Mesodermal cell (in vitro differentiated cells): ENCODE measurements at regions not wholly inside any gene's neighbourhood (a gene's known extent, or its start where the extent isn't known, plus 50 kb on each side); places are given as distances from the start of the nearest gene placed in this dataset.

Experiments used
- H3K27ac ChIP-seq: 2 replicates; pipeline ENCODE4 v1.7.0; 2013; ENCODE audit warnings: mild to moderate bottlenecking, low read depth, low read length, moderate library complexity; ENCODE audit not compliant: severe bottlenecking
- H3K36me3 ChIP-seq: 2 replicates; pipeline ENCODE4 v1.7.1; 2013; ENCODE audit warnings: mild to moderate bottlenecking, low read length, moderate library complexity; ENCODE audit not compliant: control insufficient read depth, insufficient read depth
- H3K4me1 ChIP-seq: one replicate; pipeline ENCODE4 v1.7.1; 2013; ENCODE audit warnings: mild to moderate bottlenecking, low read length; ENCODE audit not compliant: insufficient read depth, control insufficient read depth, poor library complexity, severe bottlenecking
- H3K4me3 ChIP-seq: 2 replicates; pipeline ENCODE4 v1.7.0; 2013; ENCODE audit warnings: low read length, control low read depth, mild to moderate bottlenecking; ENCODE audit not compliant: insufficient read depth, poor library complexity, severe bottlenecking; ENCODE audit errors: extremely low read depth
- H3K9me3 ChIP-seq: 2 replicates; pipeline ENCODE4 v1.7.1; 2013; ENCODE audit warnings: mild to moderate bottlenecking, low read length, moderate library complexity; ENCODE audit not compliant: control insufficient read depth
- WGBS, 2 experiments: methylation state at CpG; one replicate each; pipeline ENCODE4 v1.1.5; 2013; ENCODE audit warnings: missing lambda C conversion rate in 2 of 2; ENCODE audit not compliant: insufficient coverage in 2 of 2; 5-methylcytosine and 5-hydroxymethylcytosine counted together

DNA sequence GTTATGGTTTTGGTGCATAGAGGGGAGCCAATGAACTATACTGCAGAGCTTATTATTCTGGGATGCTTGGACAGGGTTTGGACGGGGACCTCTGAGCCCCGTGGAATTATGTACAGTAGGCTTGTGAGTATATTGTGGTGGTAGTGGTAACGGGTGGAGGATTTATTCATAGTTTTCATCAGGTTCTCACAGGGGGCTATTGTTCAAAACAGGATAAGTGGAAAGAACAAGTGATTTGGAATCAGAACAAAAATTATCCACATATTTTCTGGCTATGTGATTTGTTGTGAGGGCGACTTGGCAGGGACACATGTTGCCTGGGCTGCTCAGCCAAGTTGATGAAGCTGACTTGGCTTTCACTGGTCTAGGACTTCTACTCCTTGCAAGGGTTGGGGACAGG, 64.6 kb upstream of the ELOVL5 start:
- Histone ChIP-seq H3K9me3 (no peaks in the 10 kb centered on the region), H3K4me3 (no peak overlapping the region), H3K27ac (no peak overlapping the region), H3K36me3 (no peaks in the 10 kb centered on the region), H3K4me1 (peaks cover 3% of the 10 kb centered on the region)
- 79 to 91% methylated on average over 3 of the region's 4 CpGs for WGBS, 2 experiments

DNA sequence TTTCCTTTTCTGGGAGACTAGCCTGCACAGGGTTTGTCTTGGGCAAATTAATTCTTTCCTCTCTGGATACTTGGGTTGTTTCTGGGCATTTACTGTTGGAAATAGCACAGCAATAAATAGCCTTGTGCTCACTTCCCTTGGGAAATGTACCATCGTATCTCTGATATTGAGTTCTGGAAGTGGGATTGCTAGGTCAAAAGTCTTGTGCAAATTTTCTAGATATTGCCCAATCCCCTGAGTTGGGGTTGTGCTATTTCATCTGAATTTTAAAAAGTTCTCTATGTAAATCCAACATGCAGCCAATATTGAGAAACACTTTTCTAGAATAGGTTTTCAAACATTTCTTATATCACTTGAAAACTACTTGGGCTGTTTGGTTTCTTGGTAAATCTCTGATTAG, 64.0 kb upstream of the ELOVL5 start:
- peaks cover 3% of the 10 kb centered on the region for H3K4me1 ChIP-seq
- H3K36me3 ChIP-seq, result no peaks in the 10 kb centered on the region
- H3K9me3 ChIP-seq, result no peaks in the 10 kb centered on the region
- 100% methylated on average over 1 of the region's 1 CpG; no CpG with 5 or more reads in 1 of the 2 experiments for WGBS, 2 experiments
- H3K27ac ChIP-seq, result no peak overlapping the region
- no peak overlapping the region for H3K4me3 ChIP-seq

DNA sequence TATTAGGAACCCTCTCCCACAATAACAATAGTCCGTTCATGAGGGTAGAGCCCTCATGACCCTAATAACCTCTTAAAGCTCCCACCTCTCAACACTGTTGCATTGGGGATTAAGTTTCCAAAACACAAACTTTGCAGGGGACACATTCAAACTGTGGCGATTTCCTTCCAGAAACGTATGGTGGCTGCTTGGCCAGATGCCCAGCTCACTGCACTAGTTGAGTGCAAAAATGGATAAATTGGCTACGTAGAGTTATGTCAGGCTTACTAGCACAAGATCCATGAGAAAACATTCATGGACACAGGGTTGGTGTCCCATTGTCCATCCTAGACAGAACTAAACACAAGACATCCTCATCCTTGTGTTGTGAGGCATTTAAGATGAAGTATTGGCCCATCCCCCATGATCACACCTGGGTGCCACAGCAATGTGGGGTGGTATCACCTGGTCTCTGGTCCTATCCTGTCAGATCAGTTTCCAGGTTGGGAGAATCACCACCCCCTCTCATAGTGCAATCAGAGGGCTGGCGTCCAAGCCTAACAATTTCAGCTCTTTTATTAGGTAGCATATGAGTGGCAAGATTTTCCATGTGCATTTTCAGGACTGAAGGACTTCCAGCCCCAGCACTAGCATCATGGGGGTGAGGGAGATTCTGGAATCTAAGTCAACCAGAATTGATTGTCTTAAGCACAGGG, 63.4 kb upstream of the ELOVL5 start:
- H3K27ac ChIP-seq, result no peak overlapping the region
- no peaks in the 10 kb centered on the region for H3K36me3 ChIP-seq
- peaks cover 3% of the 10 kb centered on the region for H3K4me1 ChIP-seq
- H3K9me3 ChIP-seq, result no peaks in the 10 kb centered on the region
- 89 to 95% methylated on average over 2 to 4 of the region's 5 CpGs for WGBS, 2 experiments
- no peak overlapping the region for H3K4me3 ChIP-seq

- H3K9me3 ChIP-seq, result no peaks in the 10 kb centered on the region
- no peaks in the 10 kb centered on the region for H3K36me3 ChIP-seq
- 50% methylated on average over 2 of the region's 2 CpGs; no CpG with 5 or more reads in 1 of the 2 experiments for WGBS, 2 experiments
- H3K27ac ChIP-seq, result no peak overlapping the region
- no peak overlapping the region for H3K4me3 ChIP-seq
- peaks cover 3% of the 10 kb centered on the region for H3K4me1 ChIP-seq
Measured at GRCh38 chr6:53411451-53411850, 62.7 kb upstream of the ELOVL5 start.

DNA sequence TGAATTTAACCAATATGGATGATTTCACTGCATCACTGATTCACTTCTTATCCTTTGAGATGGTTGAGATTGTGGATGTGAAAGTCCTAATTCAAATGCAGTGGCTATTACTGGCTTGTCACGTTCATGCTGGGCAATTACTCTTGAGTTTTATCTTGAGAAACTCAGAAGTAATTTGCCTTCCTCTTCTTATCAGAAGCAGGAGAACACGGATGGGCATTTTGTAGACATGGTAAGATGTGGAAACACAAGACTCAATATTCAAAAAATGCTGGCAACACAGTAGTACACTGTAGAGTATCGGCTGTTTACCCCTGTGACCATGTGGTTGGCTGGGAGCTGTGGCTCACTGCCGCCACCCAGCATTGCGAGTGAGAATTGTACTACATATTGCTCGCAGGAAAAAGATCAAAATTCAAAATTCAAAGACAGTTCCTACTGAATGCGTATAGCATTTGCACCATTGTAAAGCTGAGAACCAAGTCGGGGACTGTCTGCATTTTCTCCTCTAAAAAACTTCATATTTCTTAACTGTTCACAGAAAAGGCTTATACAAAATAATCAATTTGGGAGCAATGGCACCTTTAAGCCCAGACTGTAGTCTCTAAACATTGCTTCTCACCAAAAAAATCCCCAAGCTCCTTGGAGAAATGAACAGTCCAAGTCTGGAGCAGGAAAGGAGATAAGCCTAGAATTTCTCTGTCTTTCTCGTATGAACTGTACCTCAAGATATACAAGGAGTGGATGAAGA, 61.9 kb upstream of the ELOVL5 start:
- 71 to 76% methylated on average over 6 to 7 of the region's 9 CpGs for WGBS, 2 experiments
- no peaks in the 10 kb centered on the region for H3K9me3 ChIP-seq
- H3K36me3 ChIP-seq, result no peaks in the 10 kb centered on the region
- H3K4me1 ChIP-seq, result peaks cover 3% of the 10 kb centered on the region
- no peak overlapping the region for H3K4me3 ChIP-seq
- H3K27ac ChIP-seq, result no peak overlapping the region

GRCh38 chr6:53408826-53409225, 60.1 kb upstream of the ELOVL5 start:
- no peak overlapping the region for H3K4me3 ChIP-seq
- peaks cover 3% of the 10 kb centered on the region for H3K4me1 ChIP-seq
- H3K9me3 ChIP-seq, result no peaks in the 10 kb centered on the region
- H3K27ac ChIP-seq, result no peak overlapping the region
- H3K36me3 ChIP-seq, result no peaks in the 10 kb centered on the region

GRCh38 chr6:53399027-53399344, 50.2 kb upstream of the ELOVL5 start:
- no peaks in the 10 kb centered on the region for H3K9me3 ChIP-seq
- H3K4me3 ChIP-seq, result no peak overlapping the region
- no peaks in the 10 kb centered on the region for H3K4me1 ChIP-seq
- no peaks in the 10 kb centered on the region for H3K36me3 ChIP-seq
- no peak overlapping the region for H3K27ac ChIP-seq

DNA sequence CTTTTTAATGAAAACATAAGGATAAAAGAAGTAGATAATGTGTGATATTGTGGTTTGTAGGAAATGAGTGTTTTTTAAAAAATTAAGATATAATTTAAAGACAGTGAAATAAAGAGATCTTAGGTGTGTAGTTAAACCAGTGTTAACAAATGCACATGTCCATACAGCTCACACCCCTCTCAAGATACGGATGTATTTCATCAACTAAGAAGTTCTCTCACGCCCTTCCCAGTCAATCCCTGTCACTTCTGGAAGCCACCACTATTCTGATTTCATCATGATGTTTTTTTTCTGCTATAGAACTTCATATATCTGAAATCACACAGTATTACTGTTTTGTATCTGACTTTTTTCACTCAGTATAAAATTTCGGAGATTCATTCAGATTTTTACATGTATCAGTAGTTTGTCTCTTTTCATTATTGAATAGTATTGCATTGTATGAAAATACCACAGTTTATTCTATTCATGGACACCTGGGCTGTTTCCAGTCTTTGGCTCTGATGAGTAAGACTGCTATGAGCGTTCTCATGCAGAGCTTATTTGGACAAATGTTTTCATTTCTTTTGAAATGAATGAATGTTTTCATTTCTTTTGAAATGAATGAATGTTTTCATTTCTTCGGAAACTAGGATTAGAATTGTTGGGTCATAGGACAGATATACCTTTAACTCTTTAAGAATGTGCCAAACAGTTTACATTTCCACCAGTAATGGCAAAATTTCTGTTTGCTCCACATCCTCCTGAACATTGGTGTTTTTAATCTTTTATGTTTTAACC, 49.7 kb upstream of the ELOVL5 start:
- Histone ChIP-seq H3K27ac (no peak overlapping the region), H3K36me3 (no peaks in the 10 kb centered on the region), H3K4me3 (no peak overlapping the region), H3K4me1 (no peaks in the 10 kb centered on the region), H3K9me3 (no peaks in the 10 kb centered on the region)
- 93 to 100% methylated on average over 2 to 3 of the region's 5 CpGs for WGBS, 2 experiments
